Parathyroid adenoma (tissue), 2 donors: ENCODE measurements at regions not wholly inside any gene's neighbourhood (a gene's known extent, or its start where the extent isn't known, plus 50 kb on each side); places are given as distances from the start of the nearest gene placed in this dataset.

Source experiments
- H2AFZ ChIP-seq: fragments of 300-600 bp; sonication (generic); one replicate; pipeline ENCODE4 v1.7.0; 2017; ENCODE audit warnings: antibody characterized with exemption, mild to moderate bottlenecking
- H3K27ac ChIP-seq: fragments of 300-600 bp; sonication (generic); one replicate; pipeline ENCODE4 v1.7.0; 2017
- H3K27me3 ChIP-seq: fragments of 300-600 bp; sonication (generic); one replicate; pipeline ENCODE4 v1.7.0; 2017; ENCODE audit warnings: low read length; ENCODE audit not compliant: control insufficient read depth, insufficient read depth
- H3K36me3 ChIP-seq: fragments of 300-600 bp; sonication (generic); one replicate; pipeline ENCODE4 v1.7.0; 2017; ENCODE audit warnings: low read length; ENCODE audit not compliant: control insufficient read depth, insufficient read depth
- H3K4me1 ChIP-seq: fragments of 300-600 bp; sonication (generic); one replicate; pipeline ENCODE4 v1.7.0; 2017; ENCODE audit warnings: control low read depth
- H3K4me2 ChIP-seq: fragments of 300-600 bp; sonication (generic); one replicate; pipeline ENCODE4 v1.7.0; 2017; ENCODE audit warnings: low read length
- H3K4me3 ChIP-seq: fragments of 300-600 bp; sonication (generic); one replicate; pipeline ENCODE4 v1.7.0; 2017; ENCODE audit warnings: low read depth, low read length
- H3K79me2 ChIP-seq: fragments of 300-600 bp; sonication (generic); one replicate; pipeline ENCODE4 v1.7.0; 2017; ENCODE audit warnings: control low read depth
- H3K9ac ChIP-seq: fragments of 300-600 bp; sonication (generic); one replicate; pipeline ENCODE4 v1.7.0; 2017; ENCODE audit warnings: mild to moderate bottlenecking
- H3K9me3 ChIP-seq: fragments of 300-600 bp; sonication (generic); one replicate; pipeline ENCODE4 v1.7.0; 2017; ENCODE audit warnings: low read length; ENCODE audit not compliant: control insufficient read depth
- CTCF ChIP-seq: fragments of 300-600 bp; sonication (generic); IDR thresholded peaks from one replicate; pipeline ENCODE4 v1.7.0; 2017; ENCODE audit warnings: antibody characterized with exemption, mild to moderate bottlenecking
- donor health status: primary hyperparathyroidism.

GRCh38 chr15:87155771-87156170 lies 1076.1 kb downstream of the AGBL1 start:
- no peaks in the 10 kb centered on the region for H3K79me2 ChIP-seq
- H3K9ac ChIP-seq: no peak overlapping the region
- no peaks in the 10 kb centered on the region for H3K36me3 ChIP-seq
- no peaks in the 10 kb centered on the region for H3K27me3 ChIP-seq
- no peak overlapping the region for H3K27ac ChIP-seq
- no peaks in the 10 kb centered on the region for H3K4me1 ChIP-seq
- H3K4me3 ChIP-seq: no peak overlapping the region
- H2AFZ ChIP-seq: no peak overlapping the region
- H3K4me2 ChIP-seq: no peak overlapping the region
- TF ChIP-seq CTCF: no peak
- H3K9me3 ChIP-seq: no peaks in the 10 kb centered on the region

GRCh38 chr15:87154761-87155160 lies 1075.1 kb downstream of the AGBL1 start:
- H3K36me3 ChIP-seq: no peaks in the 10 kb centered on the region
- no peak overlapping the region for H3K9ac ChIP-seq
- no peak for TF ChIP-seq CTCF
- no peaks in the 10 kb centered on the region for H3K27me3 ChIP-seq
- H3K79me2 ChIP-seq: no peaks in the 10 kb centered on the region
- H3K4me2 ChIP-seq: no peak overlapping the region
- no peaks in the 10 kb centered on the region for H3K9me3 ChIP-seq
- H2AFZ ChIP-seq: no peak overlapping the region
- no peak overlapping the region for H3K27ac ChIP-seq
- no peak overlapping the region for H3K4me3 ChIP-seq
- H3K4me1 ChIP-seq: no peaks in the 10 kb centered on the region

GRCh38 chr15:87151202-87151748 lies 1071.6 kb downstream of the AGBL1 start:
- no peak overlapping the region for H3K4me3 ChIP-seq
- no peak overlapping the region for H3K4me2 ChIP-seq
- no peaks in the 10 kb centered on the region for H3K27me3 ChIP-seq
- no peaks in the 10 kb centered on the region for H3K4me1 ChIP-seq
- no peaks in the 10 kb centered on the region for H3K9me3 ChIP-seq
- no peak overlapping the region for H3K9ac ChIP-seq
- no peak for TF ChIP-seq CTCF
- H3K36me3 ChIP-seq: no peaks in the 10 kb centered on the region
- no peaks in the 10 kb centered on the region for H3K79me2 ChIP-seq
- no peak overlapping the region for H2AFZ ChIP-seq
- H3K27ac ChIP-seq: no peak overlapping the region

- no peaks in the 10 kb centered on the region for H3K9me3 ChIP-seq
- no peak overlapping the region for H3K27ac ChIP-seq
- no peak for TF ChIP-seq CTCF
- H3K27me3 ChIP-seq: no peaks in the 10 kb centered on the region
- H3K36me3 ChIP-seq: no peaks in the 10 kb centered on the region
- no peak overlapping the region for H3K4me3 ChIP-seq
- H3K9ac ChIP-seq: no peak overlapping the region
- H3K4me2 ChIP-seq: no peak overlapping the region
- no peak overlapping the region for H2AFZ ChIP-seq
- no peaks in the 10 kb centered on the region for H3K79me2 ChIP-seq
- H3K4me1 ChIP-seq: no peaks in the 10 kb centered on the region
Observed at GRCh38 chr15:87145696-87146095, 1066.0 kb downstream of the AGBL1 start.

GRCh38 chr15:87144775-87145174 lies 1065.1 kb downstream of the AGBL1 start:
- Histone ChIP-seq H2AFZ (no peak overlapping the region), H3K79me2 (no peaks in the 10 kb centered on the region), H3K36me3 (no peaks in the 10 kb centered on the region), H3K4me1 (no peaks in the 10 kb centered on the region), H3K4me2 (no peak overlapping the region), H3K27ac (no peak overlapping the region), H3K9me3 (no peaks in the 10 kb centered on the region), H3K9ac (no peak overlapping the region), H3K4me3 (no peak overlapping the region), H3K27me3 (no peaks in the 10 kb centered on the region)
- TF ChIP-seq CTCF: no peak
